Cerebellar nuclear complex (tissue), 1 donor: ENCODE measurements at regions not wholly inside any gene's neighbourhood (a gene's known extent, or its start where the extent isn't known, plus 50 kb on each side); places are given as distances from the start of the nearest gene placed in this dataset.
"Not testable (repeated sequence)": the region's sequence is repeated elsewhere in the genome, so short reads cannot be mapped to it uniquely, and the experiment has no call there.

Experiments used
- DNase-seq, 2 experiments: peaks; one replicate each; lab custom pipeline; 2025; lab: John Stamatoyannopoulos, UW

- DNase-seq: no peak
Observed at GRCh38 chr11:38011496-38011895, 1413.5 kb upstream of the RAG2 start.

DNA sequence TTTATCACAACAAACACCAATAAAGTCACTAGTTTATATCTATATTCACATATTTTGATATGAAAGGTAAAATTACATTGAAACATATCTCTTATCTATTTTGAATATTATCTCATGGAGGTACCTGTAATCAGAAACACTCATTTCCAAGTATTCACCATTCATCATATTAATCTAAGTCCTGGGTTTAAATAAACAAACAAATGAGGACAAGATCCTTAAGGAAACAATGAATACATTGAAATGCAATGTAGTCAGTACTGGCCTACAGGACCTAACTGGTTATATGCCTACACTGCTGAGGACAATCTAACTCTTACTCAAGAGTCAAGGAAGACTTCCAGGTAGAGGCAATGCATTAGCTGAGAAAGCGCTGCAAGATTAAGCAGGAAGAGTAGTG is 1411.9 kb upstream of the RAG2 start:
- DNase-seq: no peak

DNA sequence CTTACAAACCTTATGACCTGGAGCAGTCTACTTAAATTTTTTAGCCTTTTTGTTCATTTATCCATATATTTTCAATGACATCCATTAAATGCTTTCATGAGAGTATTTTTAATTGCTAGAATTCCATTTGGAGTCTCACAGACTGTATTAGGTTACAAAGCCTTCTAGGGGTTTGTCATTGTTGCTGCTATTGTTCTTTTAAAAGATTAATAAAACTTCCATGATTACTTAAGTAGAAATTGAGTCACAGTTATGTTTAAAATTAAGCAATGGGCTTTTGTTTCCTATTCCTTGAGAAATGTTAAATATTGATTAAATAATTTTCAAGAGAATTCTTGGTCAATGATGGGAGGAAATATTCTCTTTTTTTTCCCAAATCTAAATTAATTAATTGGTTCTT is 1408.4 kb upstream of the RAG2 start:
- no peak for DNase-seq

DNA sequence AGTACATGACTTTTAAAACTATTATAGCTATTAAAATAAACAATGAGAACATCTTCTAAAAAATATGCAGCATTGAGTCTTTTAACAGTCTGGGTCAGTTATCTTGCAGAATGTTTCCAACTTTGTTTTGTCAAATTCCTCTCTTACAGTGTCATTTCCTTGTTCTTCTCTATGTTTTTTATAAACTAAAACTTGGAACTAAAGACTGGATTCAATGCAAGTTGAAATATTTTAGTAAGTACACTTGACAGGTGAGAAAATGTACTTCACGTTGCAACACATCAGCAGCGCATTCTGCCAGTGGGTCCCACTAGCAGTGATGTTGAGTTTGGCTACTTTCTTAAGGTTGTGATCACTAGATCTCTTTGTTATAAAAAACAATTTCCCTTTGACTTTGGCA is 1407.6 kb upstream of the RAG2 start:
- DNase-seq: no peak

DNA sequence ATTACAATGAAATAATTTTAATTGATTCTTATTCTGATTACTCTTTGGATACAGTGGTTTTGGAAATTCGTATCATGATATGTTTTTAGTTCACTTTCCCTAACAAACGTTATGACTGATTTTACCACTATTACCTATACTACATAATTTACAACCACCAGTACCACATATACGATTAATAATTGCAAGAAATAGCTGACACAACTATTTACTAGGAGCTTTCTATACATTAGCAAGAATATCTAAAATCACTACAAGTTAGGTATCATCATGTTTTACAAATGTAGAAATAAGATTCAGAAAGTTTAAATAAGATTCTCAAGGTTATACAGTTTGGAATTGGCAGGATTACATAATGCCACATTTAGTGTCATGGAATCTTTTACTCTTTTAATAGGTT is 1401.1 kb upstream of the RAG2 start:
- no peak for DNase-seq

- DNase-seq: no peak
Observed at GRCh38 chr11:37995886-37996285, 1397.8 kb upstream of the RAG2 start.

GRCh38 chr11:37988031-37988430 is 1390.0 kb upstream of the RAG2 start:
- DNase-seq: no peak

DNA sequence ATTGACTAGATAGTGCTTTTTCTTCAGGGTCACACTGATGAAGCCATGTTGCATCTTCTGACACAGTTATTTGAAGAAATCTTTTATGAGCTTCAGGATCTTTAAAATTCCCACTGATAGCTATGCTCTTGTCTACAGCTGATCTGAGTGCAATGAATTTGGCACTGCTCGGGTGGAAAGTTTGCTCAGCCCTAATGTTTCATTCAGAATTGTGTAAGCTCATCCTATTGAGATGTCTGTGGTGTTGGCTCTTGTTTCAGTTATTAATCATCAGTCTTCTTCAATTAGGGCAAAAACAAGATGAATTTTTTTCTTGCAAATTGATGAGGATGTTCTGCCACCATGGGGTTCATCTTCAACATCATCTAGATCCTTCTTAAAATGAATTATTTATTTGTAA is 1387.0 kb upstream of the RAG2 start:
- DNase-seq: no peak

DNA sequence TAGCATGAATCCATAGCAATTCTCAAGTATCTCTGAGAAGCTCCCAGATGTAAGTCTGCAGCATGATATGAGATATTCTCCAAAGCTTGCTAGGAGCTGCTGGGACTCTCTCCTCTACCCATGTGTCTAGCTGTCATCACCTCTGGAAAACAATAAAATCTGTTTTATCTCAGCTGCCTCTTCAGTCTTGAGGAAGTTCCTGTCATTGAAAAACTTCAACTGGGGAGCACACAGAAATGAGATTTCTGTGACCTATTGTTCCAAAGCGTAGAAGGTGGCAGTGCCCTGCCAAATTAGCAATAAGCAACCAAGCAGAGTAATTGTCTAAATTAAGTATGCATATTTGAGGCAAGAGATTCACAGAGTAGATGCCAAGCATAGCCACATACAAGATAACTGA is 1380.6 kb upstream of the RAG2 start:
- no peak for DNase-seq

DNA sequence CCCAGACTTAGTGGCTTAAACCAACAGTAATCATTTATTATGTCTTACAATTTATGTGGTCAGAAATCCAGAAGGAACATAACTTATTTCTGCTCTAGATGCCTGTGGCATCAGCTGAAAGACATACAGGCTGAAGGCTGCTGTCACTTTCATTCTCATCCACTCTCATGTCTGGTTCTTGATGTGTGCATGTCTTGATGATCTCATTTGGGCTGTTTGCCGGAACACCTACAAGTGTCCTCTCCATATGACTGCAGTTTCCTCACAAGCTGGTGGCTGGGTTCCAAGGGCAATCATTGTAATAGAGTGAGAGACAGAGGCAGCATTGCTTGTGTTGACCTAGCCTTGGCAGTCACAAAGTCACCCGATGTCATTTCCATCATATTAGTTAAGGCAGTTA is 1375.9 kb upstream of the RAG2 start:
- no peak for DNase-seq

DNA sequence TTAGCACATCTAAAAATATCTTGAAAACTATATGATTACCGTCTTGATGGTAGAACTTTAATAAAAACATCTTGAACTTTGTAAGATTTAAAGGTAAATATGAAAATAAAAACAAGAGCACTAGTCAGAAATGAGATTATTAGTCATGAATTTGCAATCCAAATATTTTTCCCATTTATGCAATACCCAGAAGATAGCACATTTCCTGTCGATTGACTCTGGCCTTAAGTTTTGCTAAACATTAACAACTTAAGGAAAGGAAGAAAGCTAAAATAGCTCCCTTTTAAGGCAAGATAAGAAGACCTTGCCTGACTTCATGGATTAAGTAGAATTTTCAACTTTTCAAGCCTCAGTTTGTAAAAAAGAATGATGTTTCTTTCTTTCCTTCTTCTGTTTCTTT is 1374.7 kb upstream of the RAG2 start:
- DNase-seq: no peak

DNA sequence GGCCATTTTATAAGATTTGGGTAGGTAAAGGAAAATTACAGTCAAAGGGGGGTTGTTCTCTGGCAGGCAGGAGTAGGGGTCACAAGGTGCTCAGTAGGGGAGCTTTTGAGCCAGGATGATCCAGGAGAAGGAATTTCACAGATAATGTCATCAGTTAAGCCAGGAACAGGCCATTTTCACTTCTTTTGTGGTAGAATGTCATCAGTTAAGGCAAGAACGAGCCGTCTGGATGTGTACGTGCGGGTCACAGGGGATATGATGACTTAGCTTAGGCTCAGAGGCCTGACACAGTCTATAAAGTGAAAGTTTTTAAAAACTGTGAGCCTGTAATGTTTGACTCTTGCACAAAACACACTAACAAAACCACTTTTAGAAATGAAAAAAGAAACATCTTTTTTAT is 1371.3 kb upstream of the RAG2 start:
- not testable (repeated sequence) for DNase-seq

DNA sequence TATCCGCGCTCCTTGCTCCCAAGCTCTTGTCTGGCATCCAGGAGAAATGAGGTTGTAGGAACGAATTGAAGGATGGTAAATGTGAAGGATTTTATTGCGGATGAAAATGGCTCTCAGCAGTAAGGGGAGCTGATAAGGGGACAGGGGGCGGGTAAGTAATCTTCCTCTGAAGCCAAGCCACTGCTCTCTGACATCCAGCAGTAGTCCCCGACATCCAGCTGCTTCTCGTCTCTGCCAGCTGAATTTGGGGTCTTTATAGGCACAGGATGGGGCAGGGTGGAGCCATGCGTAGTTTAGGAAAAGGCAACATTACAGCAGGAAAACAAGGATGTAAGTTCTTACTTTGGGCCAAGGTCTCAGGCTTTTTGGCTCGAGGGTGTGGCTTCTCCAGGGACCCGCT is 1370.1 kb upstream of the RAG2 start:
- no peak for DNase-seq

GRCh38 chr11:37967635-37968034 is 1369.6 kb upstream of the RAG2 start:
- no peak for DNase-seq

DNA sequence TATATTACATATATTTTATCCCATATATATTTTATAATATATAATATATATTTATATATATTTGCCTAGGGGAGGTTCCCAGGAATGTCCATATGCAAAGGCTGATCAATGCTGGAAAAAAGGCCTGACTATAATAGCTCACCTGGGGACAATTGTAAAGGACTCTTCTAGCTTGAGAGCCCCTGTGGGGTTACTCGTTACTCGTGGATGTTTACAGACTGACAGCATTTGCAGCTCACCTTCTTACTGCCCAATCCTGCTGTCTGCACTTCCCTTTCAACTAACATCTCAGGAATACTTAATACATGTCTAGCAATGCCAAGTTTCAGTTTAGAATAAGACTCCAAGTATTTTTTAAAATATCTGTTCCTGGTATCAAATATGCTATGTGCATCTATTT is 1365.4 kb upstream of the RAG2 start:
- DNase-seq: no peak

DNA sequence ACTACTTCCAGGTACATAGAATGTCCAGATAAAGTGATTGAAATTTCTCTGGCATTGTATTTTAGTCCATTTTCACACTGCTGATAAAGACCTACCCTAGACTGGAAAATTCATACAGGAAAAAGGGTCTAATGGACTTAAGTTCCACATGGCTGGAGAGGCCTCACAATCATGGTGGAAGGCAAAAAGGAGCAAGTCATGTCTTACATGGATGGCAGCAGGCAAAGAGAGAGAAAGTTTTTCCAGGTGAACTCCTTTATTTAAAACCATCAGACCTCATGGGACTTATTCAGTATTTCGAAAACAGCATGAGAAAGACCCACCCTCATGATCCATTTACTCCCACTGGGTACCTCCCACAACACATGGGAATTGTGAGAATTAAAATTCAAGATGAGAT is 1359.7 kb upstream of the RAG2 start:
- DNase-seq: no peak

DNA sequence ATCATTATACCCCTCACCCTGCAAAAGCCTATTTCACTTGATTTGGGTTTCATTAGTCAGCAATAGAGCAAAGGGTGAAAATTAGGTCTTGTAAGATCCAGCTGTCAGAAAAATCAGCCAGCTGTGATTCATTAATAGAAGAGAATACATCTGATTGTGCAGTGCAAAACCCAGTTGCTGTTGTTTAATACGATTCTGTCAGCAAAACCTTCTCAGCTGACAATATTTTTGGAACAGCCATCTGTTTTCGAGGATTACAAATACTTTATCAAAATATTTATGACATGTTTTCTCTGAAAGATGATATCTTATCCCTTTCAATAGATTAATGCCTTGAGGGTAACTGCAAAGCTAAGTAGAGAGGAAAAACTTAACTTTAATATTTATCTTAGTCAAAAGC is 1354.0 kb upstream of the RAG2 start:
- no peak for DNase-seq

DNA sequence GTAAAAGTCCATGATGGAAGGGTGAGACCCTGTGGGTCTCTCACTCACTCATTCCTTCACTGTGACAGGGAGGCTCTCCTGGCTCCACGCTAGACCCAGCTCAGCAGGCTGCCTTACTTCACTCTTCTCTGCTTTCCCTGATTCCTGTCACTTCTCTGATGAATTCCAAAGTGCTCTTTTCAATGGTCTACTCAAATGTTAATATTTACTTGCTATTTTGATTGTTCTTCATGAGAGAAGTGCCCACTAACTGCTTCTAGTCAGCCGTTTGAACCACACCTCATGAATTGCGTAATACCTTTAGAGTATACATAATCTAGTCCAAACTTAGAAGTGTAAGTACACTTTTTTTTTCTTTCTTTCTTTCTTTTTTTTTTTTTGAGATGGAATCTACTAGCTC is 1350.2 kb upstream of the RAG2 start:
- DNase-seq: no peak

DNA sequence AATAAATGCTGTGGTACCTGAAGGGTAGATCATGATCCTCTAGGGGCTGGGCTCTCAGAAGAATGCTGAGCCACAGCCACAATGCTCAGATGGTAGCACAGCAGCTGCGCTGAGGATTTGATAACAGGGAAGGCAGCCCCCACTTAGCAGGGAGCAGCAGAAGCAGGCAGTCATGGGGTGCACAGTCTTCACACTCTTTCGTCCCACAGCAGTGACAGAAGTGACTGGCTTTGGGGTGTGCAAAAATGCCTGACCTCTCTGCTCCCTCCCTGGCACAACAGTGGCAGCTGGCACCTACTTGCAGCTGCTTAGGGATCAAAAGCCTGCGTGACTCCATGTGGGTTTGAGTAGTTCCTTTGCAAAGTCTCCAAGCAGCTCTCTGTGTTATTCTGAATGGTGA is 1349.8 kb upstream of the RAG2 start:
- DNase-seq: no peak

DNA sequence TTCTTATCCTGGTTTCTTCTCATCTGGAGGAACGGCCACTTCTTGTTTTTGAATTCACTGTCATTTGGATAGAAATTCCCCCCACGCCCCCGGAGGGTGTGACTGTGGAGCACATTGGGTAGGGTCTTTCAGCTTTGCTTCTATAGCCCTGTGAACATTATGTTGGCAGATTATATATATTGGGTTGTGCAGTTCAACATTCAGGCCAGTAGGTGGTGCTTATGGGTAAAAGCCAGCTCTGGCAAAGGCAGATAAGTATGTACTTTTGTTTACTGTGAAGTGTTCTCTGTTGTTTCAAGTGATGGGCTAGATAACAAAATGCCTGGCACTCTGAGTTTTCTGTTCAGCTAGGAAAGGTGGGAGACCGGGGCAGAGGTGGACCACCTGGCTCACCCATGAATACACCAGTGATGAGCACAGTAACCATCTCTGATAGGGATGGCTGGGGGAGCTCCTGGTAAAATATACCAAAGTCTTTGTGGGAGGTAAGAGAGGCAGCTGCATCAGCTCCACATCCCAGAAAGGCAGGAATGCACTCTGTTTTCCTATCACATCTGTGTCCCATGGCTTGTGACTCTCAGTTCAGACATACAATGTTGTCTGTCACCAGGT is 1348.2 kb upstream of the RAG2 start:
- DNase-seq: no peak

DNA sequence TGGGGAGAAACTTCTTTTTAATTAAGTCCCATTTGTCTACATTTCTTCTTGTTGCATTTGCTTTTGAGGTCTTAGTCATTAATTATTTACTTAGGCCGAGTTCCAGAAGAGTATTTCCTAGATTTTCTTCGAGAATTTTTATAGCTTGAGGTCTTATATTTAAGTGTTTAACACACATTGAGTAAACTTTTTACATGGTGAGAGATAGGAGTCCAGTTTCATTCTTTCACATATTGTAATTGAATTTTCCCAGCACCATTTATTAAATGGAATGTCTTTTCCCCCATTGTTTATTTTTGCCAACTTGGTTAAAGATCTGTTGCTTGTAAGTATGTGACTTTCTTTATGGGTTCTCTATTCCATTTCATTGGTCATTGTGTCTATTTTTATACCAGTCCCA is 1344.0 kb upstream of the RAG2 start:
- no peak for DNase-seq

DNA sequence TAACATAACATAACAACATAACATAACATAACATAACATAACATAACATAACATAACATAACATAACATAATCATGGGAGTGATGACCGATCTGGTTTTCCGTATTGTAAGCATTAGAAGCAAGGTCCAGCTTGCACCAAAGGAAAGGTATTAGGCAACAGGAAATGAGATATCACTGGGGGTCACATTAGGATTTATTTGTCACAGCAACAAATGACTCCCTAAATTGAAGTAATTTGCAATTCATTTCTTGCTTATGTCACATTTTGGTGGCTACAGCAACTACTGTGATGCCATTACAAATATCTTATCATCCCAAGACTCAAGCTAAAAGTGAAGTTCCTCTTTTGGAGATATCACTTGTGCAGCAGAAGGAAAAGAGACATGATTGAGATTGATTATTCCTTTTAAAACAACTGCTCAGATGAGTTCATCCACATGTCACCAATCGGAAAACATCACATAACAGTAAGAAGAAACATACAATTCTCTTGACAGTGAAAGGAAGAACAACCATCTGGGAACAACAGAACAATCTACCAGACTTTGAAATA is 1331.1 kb upstream of the RAG2 start:
- DNase-seq: no peak

GRCh38 chr11:37926772-37927171 is 1328.7 kb upstream of the RAG2 start:
- no peak for DNase-seq

- DNase-seq: no peak
Observed at GRCh38 chr11:37916331-37916730, 1318.3 kb upstream of the RAG2 start.

- no peak for DNase-seq
Observed at GRCh38 chr11:37914859-37915258, 1316.8 kb upstream of the RAG2 start.
